Esophagus squamous epithelium (tissue), 4 donors: ENCODE measurements at regions not wholly inside any gene's neighbourhood (a gene's known extent, or its start where the extent isn't known, plus 50 kb on each side); places are given as distances from the start of the nearest gene placed in this dataset.

Experiments
- POLR2A ChIP-seq, 4 donors: fragments of 450-650 bp; IDR thresholded peaks; one replicate each; pipeline ENCODE4 v1.6.1; 2017; ENCODE audit warnings: antibody characterized with exemption in 4 of 4, mild to moderate bottlenecking in 4 of 4, moderate library complexity in 3 of 4
- TF ChIP-seq, protein P1 (sequence below), 6 experiments: fragments of 450-650 bp in 4 of 6; fragments of 200-600 bp in 2 of 6; sonication (generic) in 2 of 6; IDR thresholded peaks; one replicate each; pipeline ENCODE4 v1.5.1; 2016 to 2019; ENCODE audit warnings: antibody characterized with exemption in 6 of 6, mild to moderate bottlenecking in 4 of 6, moderate library complexity in 4 of 6

DNA sequence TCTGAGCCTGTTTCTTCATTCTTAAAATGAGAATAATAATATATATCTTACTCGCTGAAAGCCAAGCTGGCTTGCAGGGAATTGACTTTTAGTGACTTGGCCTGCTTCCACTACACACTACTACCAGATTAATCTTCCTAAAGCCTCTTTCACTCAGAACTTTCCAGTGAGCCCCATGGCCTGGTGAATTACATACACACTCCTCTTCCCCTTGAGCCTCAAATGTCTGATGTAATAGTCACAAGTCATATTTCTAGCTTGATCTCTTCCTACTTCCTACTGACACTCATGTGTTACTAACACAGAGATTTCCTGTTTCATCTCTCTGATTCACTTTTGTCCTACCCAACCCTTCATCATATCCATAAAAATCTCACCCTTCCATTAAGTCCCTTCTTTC, 82.7 kb upstream of the SOX2 start:
- TF ChIP-seq POLR2A (IDR thresholded peaks at IDR 0.05): no peak
- TF ChIP-seq, protein P1, sequence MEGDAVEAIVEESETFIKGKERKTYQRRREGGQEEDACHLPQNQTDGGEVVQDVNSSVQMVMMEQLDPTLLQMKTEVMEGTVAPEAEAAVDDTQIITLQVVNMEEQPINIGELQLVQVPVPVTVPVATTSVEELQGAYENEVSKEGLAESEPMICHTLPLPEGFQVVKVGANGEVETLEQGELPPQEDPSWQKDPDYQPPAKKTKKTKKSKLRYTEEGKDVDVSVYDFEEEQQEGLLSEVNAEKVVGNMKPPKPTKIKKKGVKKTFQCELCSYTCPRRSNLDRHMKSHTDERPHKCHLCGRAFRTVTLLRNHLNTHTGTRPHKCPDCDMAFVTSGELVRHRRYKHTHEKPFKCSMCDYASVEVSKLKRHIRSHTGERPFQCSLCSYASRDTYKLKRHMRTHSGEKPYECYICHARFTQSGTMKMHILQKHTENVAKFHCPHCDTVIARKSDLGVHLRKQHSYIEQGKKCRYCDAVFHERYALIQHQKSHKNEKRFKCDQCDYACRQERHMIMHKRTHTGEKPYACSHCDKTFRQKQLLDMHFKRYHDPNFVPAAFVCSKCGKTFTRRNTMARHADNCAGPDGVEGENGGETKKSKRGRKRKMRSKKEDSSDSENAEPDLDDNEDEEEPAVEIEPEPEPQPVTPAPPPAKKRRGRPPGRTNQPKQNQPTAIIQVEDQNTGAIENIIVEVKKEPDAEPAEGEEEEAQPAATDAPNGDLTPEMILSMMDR (IDR thresholded peaks at IDR 0.05): no peak
